CD4-positive, alpha-beta T cell treated with Interleukin-1 beta for 1 hour (primary cell): ENCODE measurements at regions not wholly inside any gene's neighbourhood (a gene's known extent, or its start where the extent isn't known, plus 50 kb on each side); places are given as distances from the start of the nearest gene placed in this dataset.
"Not testable (repeated sequence)": the region's sequence is repeated elsewhere in the genome, so short reads cannot be mapped to it uniquely, and the experiment has no call there.

ENCODE experiments used
- DNase-seq, 2 donors: peaks; one replicate each; pipeline ENCODE4 v3.0.0-alpha.2; 2020 to 2022

DNA sequence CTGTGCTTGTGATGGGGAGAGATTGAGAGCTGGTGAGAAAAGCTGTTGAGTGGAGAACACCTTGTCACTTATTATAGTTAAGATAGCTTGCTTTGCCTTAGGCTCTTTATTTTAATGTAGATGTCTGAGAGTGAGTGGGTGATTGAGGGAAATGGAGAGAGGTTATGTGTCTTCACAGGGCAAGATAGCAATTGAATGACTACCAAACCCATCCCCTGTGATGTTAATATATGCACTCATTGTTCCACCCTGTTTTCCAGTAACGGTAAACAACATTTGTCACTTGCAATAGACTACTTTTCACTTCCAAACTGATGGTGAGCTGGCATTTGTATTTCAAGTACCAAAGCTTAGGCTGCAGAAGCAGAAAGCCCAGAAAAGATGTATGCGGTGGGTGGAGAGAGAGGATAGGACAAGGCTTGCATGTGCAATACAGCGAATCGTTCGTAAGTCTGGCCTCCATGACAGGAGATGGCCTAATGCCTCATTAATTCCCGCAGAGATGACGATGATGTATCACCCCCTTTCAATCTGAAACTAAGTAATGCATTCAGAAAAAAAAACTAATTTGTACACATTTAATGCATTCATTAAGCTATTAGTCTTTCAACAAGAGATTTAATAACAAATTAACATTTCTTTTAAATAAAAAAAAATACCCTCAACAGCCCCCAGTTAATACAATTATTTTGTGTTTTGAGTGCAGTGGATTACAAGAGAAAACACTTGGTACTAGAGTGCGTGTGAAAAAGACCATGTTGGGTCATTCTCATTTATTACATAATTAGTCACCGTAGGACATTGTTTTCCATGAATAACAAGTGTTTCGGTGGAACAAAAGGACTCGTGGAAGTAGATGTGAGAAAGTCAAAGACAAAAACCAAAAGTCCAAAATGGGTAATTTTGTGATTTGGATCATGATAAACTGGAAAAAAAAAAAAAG, 699.0 kb downstream of the BRINP1 start:
- no peak for DNase-seq

- DNase-seq: no peak
These were observed 694.3 kb downstream of the BRINP1 start for GRCh38 chr9:118674942-118675341.

GRCh38 chr9:118677936-118678653, 691.1 kb downstream of the BRINP1 start:
- DNase-seq: not testable (repeated sequence)

- DNase-seq: no peak
These were observed 682.3 kb downstream of the BRINP1 start for GRCh38 chr9:118686959-118687358.

DNA sequence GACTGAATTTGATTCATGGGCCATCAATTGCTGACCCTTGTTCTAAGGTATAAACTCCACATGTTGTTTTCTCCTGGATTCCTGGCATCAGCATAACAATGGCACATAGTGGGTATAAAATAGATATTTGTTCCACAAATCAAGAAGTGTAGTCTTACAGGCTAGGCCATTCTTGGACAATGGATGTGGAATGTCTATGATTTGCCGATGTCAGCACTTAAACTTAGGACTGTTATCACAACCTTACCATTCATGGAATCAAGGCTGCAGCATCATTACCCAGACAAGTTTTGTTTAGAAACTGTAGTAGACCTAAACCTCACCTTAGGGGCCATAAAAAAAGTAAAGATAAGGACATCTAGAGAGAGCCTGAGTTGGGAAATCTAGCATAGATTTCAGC, 680.0 kb downstream of the BRINP1 start:
- DNase-seq: no peak

DNA sequence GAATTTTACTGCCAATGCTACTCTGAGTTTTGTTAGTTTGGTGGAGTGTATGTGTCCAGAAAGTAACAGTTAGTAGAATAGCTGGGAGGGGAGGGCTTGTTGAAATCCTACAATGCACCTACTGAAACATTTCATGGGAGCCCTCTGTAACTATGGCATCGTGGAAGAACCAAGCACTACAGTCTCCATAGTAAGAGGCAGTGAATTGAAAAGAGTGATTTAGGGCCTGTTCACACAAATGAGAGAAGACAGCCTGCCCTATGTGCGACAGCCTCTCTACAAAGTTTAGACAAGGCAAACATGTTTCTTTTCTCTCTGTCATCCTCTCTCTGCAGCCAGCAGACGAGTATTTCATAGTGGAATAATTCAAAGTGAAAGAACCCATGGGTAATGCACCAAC, 676.6 kb downstream of the BRINP1 start:
- DNase-seq: no peak

DNA sequence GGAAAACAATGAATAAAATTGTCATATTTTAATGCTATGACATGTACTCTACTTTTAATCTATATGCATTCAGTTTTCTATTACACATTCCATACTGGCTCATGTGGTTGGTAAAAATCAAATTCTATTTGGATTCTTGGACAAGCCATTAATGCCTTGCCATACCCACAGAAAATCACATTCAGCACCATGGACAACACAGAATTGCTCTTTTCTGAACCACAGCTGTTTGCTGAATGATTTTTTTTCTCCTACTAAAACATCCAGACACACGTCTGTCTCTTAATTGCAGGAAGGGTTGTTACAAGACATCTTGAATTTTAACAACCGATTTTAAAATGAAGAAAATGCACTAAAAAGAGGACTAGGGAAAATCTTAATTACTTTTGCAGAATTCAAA, 675.6 kb downstream of the BRINP1 start:
- no peak for DNase-seq

DNA sequence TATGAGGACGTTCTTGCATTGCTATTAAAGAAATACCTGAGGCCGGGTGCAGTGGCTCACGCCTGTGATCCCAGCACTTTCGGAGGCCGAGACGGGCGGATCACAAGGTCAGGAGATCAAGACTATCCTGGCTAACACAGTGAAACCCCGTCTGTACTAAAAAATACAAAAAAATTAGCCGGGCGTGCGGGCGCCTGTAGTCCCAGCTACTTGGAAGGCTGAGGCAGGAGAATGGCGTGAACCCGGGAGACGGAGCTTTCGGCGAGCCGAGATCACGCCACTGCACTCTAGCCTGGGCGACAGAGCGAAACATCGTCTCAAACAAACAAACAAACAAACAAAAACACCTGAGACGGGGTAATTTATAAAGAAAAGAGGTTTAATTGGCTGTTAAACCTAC, 674.0 kb downstream of the BRINP1 start:
- not testable (repeated sequence) for DNase-seq

DNA sequence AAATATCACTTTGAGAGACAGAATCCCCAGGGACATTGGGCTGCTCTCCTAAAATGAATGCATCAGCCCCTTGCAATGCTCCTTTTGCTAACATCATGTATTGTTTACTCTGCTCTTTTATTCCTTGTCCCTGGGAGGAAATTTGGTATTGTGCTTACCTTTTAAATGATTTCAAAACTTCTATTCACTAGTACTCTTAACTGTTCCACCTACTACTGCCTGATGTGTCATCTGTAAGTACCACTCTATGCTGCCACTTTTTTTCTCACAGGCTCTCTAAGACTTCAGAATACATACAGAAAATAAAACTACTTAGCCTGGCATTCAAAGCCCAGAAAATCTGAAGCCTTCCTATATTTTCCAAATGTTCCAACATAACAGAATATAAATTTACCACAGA, 667.2 kb downstream of the BRINP1 start:
- no peak for DNase-seq

DNA sequence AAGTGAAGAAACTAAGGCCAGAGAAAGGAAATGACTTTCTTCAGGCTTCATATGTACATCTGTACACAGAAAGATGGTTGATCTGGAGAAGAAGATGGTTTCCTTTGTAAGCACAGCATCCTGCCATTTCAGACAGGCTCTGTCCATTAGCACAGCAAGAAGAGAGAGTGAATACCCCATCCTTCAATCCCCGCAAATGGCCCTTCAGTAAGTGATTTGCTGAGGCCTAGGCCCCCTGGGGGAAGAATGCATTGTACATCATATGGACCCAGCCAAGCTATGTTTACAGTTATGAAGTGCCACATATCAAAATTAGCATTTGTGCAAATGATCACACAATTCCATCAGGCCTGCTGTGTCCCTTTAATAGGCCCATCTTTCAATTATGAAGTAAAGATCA, 657.4 kb downstream of the BRINP1 start:
- no peak for DNase-seq

DNA sequence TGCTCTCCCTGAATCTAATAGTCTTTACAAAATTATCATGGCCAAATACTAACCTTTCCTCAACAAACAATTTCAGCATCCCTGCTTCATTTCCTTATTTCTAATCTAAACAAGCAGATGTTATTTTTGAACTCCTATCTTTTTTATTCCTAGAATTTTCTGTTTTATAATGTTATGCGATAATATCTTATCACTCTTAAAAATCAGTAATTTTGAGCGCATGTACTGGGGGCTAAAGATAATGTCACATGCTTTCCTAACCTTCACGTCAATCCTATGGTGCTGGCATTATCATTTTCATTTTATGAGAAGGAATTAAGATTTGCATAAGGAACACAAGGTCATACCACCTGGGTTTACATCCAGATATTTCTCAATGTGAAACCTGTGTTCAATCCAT, 648.0 kb downstream of the BRINP1 start:
- DNase-seq: no peak

DNA sequence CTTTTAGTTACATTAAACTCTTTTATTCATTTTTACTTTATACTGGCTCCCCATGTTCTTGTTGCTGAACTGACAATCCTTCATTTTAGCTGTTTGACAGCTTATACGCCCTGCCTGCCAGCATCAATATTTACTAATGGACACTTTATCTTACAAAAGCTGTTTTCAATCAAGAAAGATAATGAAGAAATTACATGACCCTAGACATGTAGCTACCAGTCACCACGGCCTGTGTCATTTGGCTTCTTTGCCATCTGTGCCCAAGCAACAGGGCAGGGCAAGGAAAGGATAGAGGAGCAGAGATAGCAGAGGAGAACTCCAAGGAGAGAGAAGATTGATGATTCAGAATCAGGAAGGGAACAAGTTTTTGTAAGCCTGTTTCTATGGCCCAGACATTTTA, 647.3 kb downstream of the BRINP1 start:
- no peak for DNase-seq

DNA sequence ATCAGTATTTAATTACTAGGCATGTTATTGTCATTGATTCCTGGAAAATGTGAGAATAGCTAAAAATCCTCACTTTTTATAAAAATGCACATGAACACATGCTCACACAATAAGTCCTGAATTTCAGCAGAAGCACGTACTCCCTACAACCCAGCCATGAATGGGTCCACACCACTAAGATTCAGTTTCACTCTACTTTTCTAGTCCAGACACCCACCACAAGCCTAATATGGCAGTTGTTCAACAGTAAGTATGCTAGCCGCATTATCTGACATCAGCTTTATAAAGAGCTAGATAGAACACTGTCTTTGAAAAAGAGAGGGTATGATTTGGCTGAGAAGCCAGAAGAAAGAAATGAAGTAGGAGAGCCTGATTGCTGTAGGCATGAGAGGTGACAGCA, 639.3 kb downstream of the BRINP1 start:
- DNase-seq: no peak

DNA sequence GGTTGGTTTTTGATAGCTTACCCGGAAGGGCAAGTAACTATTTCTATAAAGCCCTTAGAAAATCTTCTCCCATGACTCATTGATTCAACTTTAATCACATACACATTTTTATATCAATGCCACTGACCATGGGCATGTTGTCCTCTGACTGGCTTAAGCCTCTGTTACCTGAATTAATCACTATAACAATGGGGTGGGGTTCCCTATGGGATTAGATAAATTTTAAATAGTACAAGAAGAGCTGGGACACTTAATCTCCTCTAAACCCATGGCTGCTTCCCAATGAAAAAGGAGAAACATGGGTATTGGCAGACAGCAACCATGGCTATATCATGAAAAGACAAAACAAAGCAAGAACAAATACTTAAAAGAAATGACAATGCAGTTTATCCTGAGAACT, 636.2 kb downstream of the BRINP1 start:
- no peak for DNase-seq

- DNase-seq: no peak
These were observed 634.5 kb downstream of the BRINP1 start for GRCh38 chr9:118734696-118735095.

DNA sequence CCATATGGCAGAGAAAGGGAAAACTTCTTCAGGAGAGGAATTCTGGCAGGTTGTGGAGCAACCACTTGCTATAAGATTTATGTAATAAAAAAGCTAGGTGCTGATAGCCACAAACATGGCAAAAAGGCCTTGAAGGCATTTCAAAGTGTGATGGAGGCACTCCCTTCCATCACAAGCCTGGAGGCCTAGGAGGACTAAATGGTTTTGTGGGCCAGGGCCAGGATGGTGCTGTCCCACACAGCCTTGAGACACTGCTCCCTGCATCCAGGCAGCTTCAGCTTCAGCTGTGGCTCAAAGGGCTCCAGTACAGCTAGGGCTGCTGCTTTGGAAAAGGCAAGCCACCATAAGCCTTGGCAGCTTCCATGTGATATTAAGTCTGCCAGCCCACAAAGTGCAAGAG, 632.8 kb downstream of the BRINP1 start:
- no peak for DNase-seq

GRCh38 chr9:118751077-118751847, 618.0 kb downstream of the BRINP1 start:
- no peak for DNase-seq

DNA sequence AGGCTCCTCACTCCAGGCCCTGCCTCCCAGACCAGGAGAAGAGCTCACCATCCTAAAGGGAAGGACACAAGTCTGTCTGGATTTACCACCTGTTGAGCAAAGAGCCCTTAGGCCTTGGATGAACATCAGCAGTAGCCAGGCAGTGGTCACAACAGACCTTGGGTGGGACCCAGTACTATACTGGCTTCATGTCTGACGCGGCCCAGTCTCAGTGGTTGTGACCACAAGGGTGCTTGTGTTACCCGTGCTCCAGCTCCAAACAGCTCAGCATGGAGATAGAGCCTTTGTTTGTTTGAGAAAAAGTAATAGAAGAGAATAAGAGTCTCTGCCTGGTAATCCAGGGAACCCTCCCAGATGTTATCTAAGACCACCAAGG, 617.4 kb downstream of the BRINP1 start:
- DNase-seq: no peak

GRCh38 chr9:118761016-118761790, 608.0 kb downstream of the BRINP1 start:
- no peak for DNase-seq

DNA sequence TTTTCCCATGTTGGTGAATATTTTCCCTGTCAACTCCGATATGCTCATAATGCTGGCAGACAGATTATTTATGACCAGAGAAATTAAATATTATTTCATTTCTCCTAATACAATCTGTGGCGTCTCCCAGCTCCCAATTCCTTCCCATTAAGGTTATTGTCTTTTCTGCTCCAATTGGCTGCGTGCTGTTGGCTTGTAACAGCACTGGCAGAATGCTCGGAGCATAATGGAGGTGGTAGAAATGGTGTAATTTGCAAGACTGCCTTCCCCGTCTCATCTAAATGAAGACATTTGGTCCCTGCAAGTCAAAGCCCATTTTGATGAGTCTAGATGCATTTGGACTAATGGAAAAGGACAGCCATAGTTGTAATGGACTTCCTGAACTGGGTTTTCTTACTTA, 601.7 kb downstream of the BRINP1 start:
- DNase-seq: no peak

DNA sequence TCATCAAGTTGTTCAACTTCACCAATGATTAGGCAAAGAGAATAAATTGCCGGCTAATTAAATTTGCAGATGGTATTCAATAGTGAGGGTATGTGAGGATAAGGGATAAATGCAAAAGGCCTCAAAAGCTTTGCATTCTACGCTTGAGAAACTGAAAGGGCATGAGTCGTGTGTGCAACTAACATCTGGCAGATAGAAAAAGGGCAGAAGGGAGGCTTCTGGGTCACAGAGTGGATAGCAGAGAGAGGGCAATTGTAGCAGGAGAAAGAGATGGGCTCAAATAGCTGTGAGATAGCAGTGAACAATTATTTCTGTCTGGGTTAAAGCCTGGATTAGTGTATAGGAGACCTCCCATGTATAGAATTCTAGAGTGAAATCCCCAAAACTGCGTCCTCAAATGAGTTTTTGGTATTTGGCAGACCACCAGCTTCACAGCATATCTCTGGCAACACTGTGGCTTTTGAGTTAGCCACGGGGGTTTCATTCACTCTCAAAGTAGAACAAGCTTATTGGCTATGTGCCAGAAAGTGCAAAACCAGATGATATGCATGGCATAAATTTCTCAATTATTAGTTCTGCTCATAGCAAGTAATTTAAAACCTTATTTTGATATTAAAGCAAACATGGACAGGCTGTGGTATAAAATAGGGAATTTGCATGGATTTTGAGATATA, 586.3 kb downstream of the BRINP1 start:
- DNase-seq: no peak

- DNase-seq: no peak
These were observed 585.2 kb downstream of the BRINP1 start for GRCh38 chr9:118784033-118784432.
